HTR-8/SVneo (cell line): ENCODE measurements at regions not wholly inside any gene's neighbourhood (a gene's known extent, or its start where the extent isn't known, plus 50 kb on each side); places are given as distances from the start of the nearest gene placed in this dataset.
A peak's percentile ranks its signal among the peaks of the same experiment; 100 is the strongest.
"Not testable (repeated sequence)": the region's sequence is repeated elsewhere in the genome, so short reads cannot be mapped to it uniquely, and the experiment has no call there.

Experiments
- DNase-seq: peaks from one replicate; pipeline ENCODE4 v3.0.0; 2011; ENCODE audit warnings: low spot score, mixed read lengths; ENCODE audit not compliant: insufficient read length
- FAIRE-seq: peaks from 2 replicates; lab custom pipeline; 2011; peaks lifted over from hg19 to GRCh38; lab: Jason Lieb, UNC

GRCh38 chr17:43345515-43345914 lies 53.3 kb upstream of the ARL4D start:
- peak; percentile 51 for FAIRE-seq
- DNase-seq, result not testable (repeated sequence)

GRCh38 chr17:43344685-43345084 lies 54.1 kb upstream of the ARL4D start:
- FAIRE-seq (no peak), DNase-seq (no peak)

GRCh38 chr17:43342589-43342890 lies 56.3 kb upstream of the ARL4D start:
- FAIRE-seq, result no peak
- no peak for DNase-seq

- FAIRE-seq, result peak; percentile 72
- no peak for DNase-seq
Observed at GRCh38 chr17:43341715-43342588, 56.8 kb upstream of the ARL4D start.

- FAIRE-seq (no peak), DNase-seq (no peak)
Observed at GRCh38 chr17:43338886-43339516, 59.8 kb upstream of the ARL4D start.

- FAIRE-seq (no peak), DNase-seq (no peak)
Observed at GRCh38 chr17:43337684-43338428, 60.9 kb upstream of the ARL4D start.

- DNase-seq, result no peak
- FAIRE-seq, result no peak
Observed at GRCh38 chr17:43334738-43335402, 63.9 kb upstream of the ARL4D start.

- no peak for DNase-seq
- FAIRE-seq, result no peak
Observed at GRCh38 chr17:43333433-43333943, 65.3 kb upstream of the ARL4D start.

GRCh38 chr17:43332230-43332629 lies 66.6 kb upstream of the ARL4D start:
- DNase-seq, result no peak
- no peak for FAIRE-seq

- DNase-seq (peak; percentile 24), FAIRE-seq (peak; percentile 81)
Observed at GRCh38 chr17:43330876-43331639, 67.7 kb upstream of the ARL4D start.

- DNase-seq, result no peak
- no peak for FAIRE-seq
Observed at GRCh38 chr17:43329183-43329582, 69.6 kb upstream of the ARL4D start.

GRCh38 chr17:43328650-43329049 lies 70.1 kb upstream of the ARL4D start:
- no peak for FAIRE-seq
- no peak for DNase-seq

GRCh38 chr17:43327834-43328420 lies 70.9 kb upstream of the ARL4D start:
- no peak for FAIRE-seq
- no peak for DNase-seq

GRCh38 chr17:43327421-43327820 lies 71.4 kb upstream of the ARL4D start:
- DNase-seq, result no peak
- FAIRE-seq, result no peak

- DNase-seq (no peak), FAIRE-seq (no peak)
Observed at GRCh38 chr17:43326490-43327275, 72.1 kb upstream of the ARL4D start.

- no peak for DNase-seq
- FAIRE-seq, result no peak
Observed at GRCh38 chr17:43324205-43324893, 74.4 kb upstream of the ARL4D start.

- FAIRE-seq, result no peak
- no peak for DNase-seq
Observed at GRCh38 chr17:43319293-43320124, 79.3 kb upstream of the ARL4D start.
